ENCODE measurements at regions not wholly inside any gene's neighbourhood (a gene's known extent, or its start where the extent isn't known, plus 50 kb on each side); places are given as distances from the start of the nearest gene placed in this dataset.
"Not testable (repeated sequence)": the region's sequence is repeated elsewhere in the genome, so short reads cannot be mapped to it uniquely, and the experiment has no call there.

- DNase-seq = no peak
Measured at GRCh38 chr1:79507770-79508169, 501.2 kb upstream of the ADGRL4 start.

GRCh38 chr1:79501153-79501552 is 494.6 kb upstream of the ADGRL4 start:
- no peak for DNase-seq

DNA sequence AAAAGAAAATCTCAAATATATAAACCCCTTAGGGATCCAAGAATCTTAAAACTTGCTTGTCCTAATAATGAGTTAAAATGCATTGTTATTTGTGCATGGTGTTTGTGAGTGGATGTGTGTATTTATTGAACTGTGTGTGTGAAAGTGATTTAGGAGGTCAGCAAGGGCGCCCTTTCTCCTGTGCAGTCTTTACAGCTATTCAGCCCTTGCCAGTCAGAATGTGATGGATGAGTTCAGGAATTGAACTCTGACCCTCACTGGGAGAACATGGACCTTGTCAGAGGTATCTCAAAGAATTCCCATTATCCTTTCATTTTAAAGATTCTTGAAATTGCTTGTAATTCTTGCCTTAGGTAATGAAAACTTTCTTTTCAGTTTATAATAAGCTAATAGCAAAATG is 493.0 kb upstream of the ADGRL4 start:
- DNase-seq = no peak

DNA sequence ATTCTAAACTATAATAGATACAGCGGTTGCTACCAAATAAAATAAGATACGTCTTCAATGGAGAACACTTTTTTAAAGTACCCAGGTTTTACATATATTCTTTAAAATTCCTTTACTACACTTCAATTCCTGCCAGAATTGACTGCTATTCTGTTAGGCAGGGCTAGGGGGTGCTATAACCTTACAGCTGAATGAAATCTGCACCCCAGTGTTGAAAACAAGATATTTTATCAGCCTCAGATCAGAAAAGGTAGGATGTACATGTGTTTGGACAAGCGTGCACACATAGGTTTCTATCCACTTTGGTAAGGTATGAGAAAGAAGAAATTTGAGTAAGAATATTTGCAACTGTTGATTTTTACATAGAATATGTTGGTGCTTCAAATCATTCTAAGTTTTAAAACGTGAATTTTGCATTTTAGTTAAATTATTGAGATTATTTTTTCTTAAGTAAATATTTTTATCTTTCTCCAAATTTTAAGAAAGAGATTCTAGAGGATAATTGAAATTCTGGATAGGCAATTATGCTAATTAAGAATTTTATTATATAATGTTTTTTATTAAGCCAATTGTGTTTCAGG is 490.8 kb upstream of the ADGRL4 start:
- DNase-seq = peak; percentile 18

- DNase-seq = no peak
Measured at GRCh38 chr1:79496129-79496528, 489.6 kb upstream of the ADGRL4 start.

DNA sequence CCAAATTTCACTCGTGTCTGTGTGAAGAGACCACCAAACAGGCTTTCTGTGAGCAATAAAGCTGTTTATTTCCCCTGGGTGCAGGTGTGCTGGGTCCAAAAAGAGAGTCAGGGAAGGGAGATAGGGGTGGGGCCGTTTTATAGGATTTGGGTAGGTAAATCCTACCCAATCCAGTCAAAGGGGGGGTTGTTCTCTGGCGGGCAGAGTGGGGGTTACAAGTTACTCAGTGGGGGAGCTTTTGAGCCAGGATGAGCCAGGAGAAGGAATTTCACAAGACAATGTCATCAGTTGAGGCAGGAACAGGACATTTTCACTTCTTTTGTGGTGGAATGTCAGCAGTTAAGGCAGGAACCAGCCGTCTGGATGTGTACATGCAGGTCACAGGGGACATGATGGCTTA is 487.2 kb upstream of the ADGRL4 start:
- not testable (repeated sequence) for DNase-seq

DNA sequence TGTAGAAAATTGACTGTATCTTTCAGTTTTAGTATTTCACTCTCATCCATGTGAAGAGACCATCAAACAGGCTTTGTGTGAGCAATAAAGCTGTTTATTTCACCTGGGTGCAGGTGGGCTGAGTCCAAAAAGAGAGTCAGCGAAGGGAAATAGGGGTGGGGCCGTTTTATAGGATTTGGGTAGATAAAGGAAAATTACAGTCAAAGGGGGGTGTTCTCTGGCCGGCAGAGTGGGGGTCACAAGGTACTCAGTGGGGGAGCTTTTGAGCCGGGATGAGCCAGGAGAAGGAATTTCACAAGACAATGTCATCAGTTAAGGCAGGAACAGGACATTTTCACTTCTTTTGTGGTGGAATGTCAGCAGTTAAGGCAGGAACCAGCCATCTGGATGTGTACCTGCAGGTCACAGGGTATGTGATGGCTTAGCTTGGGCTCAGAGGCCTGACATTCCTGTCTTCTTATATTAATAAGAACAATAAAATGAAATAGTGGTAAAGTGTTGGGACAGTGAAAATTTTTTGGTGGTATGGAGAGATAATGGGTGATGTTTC is 482.1 kb upstream of the ADGRL4 start:
- not testable (repeated sequence) for DNase-seq

- DNase-seq = no peak
Measured at GRCh38 chr1:79478728-79479373, 472.3 kb upstream of the ADGRL4 start.

DNA sequence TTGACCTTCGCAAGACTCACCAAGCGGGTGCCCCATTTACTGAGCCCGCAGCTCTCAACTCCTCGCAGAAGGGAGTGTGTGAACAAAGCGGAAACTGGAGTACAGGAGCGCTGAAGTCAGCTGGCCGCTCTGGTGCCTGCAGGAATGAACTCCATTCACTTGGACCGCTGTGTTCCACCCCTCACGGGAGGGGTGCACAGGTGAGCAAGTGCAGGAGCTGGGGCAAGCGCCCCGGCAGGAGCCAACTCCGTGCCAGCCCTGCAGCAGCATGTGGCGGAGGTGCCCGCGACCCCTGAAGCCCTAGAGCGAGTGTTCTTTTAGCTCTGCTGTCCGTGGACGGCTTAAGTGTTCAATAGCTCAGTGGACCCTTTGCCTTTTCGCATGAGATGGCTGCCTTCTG is 471.6 kb upstream of the ADGRL4 start:
- no peak for DNase-seq

- no peak for DNase-seq
Measured at GRCh38 chr1:79472067-79472656, 465.6 kb upstream of the ADGRL4 start.

GRCh38 chr1:79469139-79469538 is 462.6 kb upstream of the ADGRL4 start:
- no peak for DNase-seq

DNA sequence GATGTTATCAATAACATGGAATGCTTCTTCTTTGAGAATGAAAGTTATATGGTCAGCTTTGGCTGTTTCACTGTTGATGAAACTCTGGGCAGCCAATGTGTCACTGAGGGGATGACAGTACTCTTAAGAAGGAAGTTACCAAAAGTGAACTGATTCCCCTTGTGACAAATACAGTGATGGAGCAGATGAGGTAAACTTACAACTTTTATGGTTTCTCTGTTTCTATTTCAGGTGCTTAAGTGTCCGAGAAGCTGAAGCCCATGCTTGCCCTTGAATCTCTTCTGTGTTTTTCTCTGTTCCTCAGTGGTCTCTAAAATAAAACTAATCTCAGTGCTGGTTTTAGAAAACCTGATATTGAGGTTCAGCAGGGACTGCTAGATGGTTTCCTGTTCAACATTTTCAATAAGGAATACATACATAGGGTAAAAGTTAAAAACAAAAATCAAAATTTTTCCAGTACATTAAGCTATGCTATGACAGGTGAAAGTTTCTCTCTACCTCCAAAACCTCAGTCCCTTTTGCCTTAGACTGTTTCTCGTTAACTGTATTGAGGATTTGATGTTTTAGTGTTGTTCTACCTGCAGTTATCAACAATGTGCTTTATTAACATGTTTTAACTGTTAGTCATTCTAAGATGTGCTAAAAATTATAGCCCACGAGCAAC is 454.4 kb upstream of the ADGRL4 start:
- DNase-seq = no peak

DNA sequence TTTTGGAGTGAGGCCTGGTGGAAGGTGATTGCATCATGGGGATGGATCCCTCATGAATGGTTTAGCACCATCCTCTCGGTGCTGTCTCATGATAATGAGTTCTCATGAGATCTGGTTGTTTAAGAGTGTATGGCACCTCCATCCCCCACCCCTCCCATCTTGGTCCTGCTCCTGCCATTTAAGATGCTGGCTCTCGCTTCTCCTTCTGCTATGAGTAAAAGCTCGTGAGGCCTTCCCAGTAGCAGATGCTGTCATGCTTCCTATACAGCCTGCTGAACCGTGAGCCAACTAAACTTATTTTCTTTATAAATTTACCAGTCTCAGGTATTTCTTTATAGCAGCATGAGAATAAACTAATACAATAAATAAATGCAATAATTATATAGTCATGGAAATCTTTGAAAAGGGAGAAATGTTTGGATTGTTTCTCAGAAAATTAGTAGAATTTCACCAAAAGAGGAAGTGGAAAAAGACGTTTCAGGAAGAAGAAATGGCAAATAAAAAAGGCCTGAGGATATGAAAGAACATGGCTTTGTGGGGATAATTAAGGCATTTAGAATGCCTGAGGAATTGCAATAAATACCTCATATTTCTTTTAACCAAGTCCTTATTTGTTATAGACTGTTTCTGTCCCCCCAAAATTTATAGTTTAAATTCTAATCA is 451.2 kb upstream of the ADGRL4 start:
- no peak for DNase-seq

- DNase-seq = no peak
Measured at GRCh38 chr1:79448426-79448825, 441.9 kb upstream of the ADGRL4 start.

DNA sequence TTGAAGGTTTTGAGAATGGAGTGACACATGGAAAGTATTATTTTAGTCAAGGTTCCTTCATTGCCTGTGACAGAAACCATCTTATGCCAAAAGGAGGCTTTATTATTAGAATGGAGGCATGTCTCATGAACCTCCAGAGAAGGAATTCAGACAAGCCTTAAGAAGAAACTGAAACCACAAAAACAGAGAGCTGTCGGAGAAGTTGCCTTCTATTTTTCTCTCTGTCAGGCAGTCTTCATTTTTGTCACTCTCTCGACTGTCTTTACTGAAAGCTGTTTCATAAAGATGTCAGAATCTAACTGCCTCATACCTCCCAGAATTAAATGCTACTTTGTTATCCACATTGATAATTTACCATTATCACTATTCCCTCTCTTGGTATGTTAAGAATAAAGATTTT is 434.7 kb upstream of the ADGRL4 start:
- DNase-seq = no peak

DNA sequence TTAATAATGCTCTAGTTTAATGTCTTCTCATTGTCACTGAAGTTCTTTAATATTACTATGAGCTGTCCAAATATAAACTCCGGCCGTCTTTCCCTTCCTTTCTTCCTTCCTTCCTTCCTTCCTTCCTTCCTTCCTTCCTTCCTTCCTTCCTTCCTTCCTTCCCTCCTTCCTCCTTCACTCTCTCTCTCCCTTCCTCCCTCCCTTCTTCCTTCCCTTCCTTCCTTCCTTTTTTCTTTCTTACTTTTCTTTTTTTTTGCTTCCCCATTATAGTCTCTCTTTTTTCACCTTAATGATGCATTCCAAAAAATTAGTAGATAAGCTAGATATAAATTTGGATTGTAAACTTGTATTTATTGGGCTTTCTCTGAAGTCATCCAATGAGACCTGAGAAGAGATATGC is 431.0 kb upstream of the ADGRL4 start:
- DNase-seq = no peak

- DNase-seq = no peak
Measured at GRCh38 chr1:79431340-79431739, 424.8 kb upstream of the ADGRL4 start.

DNA sequence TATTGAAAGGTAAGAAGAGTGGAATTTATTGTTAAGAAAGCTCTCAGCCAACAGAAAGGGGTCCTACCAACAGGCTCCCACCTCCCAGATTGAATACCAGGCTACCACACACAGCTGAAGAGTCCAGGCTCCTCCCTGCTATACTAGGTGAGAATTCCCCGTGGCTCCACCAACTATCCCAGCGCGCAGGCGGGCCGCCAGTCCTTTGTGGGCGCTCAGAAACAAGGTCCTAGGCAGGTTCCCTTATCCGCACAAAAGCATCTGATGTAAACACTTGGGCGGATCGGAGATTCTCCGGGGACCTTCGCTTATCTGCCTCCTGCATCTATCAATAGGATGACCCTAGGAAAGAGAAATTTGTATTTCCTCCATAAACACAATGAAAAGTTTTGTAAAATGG is 423.9 kb upstream of the ADGRL4 start:
- DNase-seq = no peak

- peak; percentile 14 for DNase-seq
Measured at GRCh38 chr1:79422726-79423125, 416.2 kb upstream of the ADGRL4 start.

DNA sequence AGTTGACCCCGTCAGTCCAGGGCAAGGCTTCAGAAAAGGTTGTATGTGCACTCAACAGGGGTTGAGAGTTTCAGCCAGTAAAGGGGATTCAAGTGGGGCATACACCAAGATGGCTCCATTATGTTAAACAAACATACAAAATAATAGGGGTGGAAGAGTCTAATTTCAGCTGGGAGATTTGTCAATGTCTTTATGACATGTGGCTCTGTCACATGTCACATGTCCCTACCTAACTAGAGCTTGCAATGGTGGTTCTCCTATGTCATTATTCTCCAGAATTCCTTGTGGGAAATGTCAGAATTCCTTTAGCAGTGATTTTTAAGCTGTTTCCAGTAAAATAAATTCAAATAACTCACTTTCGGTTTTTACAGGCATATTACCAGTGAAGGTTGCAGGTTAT is 392.0 kb upstream of the ADGRL4 start:
- no peak for DNase-seq

GRCh38 chr1:79396901-79397300 is 390.4 kb upstream of the ADGRL4 start:
- no peak for DNase-seq

DNA sequence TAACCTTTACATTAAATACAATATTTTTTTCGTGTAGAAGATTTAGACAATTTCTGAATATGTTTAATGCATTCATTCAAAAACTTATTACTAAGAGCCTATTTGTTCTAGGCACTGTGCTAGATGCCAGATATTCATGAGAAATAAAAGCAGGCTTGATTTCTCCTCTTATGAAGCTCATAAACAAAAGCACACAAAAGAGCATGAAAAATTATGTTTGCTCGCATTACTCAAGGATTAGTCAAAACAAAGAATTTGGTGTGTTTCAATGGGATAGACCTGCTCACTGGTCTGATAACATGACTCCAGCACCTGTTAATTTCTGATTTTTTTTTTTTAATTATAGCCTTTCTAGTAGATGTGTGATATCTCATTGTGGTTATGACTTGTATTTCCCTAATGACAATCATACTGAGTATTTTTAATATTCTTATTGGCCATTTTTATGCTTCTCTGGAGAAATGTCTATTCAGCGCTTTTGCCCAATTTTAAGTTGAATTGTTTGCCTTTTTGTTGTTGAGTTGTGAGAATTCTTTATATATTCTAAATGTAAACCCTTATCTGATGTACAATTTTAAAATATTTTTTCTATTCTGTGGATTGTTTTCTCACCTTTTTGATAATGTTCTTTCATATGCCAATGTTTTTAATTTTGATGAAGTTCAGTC is 382.3 kb upstream of the ADGRL4 start:
- peak; percentile 33 for DNase-seq

DNA sequence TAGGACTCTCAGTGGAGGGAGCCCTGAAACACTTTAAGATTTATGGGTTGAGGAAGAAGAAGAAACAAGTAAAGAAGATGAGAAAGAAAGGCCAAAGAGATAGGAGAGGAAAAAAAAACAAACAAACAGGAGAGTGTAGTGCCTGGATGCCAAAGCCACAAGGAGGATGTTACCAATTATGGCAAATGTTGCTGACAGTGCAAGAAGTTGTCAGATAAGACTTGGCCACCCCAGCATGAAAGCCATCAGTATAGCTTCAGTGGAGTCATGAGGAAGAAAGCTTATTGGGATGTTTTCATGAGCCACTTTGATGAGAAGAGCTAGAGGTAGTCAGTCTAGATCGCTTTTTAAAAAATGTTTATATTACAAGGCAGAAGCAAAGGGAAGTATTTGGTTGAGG is 380.2 kb upstream of the ADGRL4 start:
- DNase-seq = no peak
